ENCODE measurements at regions not wholly inside any gene's neighbourhood (a gene's known extent, or its start where the extent isn't known, plus 50 kb on each side); places are given as distances from the start of the nearest gene placed in this dataset.

GRCh38 chr2:221649051-221649775, 77.1 kb upstream of the EPHA4 start:
- DNase-seq (ENCODE audit: low read depth in 4 of 4, low spot score in 3 of 4) = peak; percentile 26 to 42 (median 32)

GRCh38 chr2:221642447-221642846, 70.3 kb upstream of the EPHA4 start:
- no peak for DNase-seq (ENCODE audit: low read depth in 4 of 4, low spot score in 3 of 4)

- DNase-seq (ENCODE audit: low read depth in 4 of 4, low spot score in 3 of 4) = no peak
These were observed 69.2 kb upstream of the EPHA4 start for GRCh38 chr2:221641181-221641871.

GRCh38 chr2:221640686-221641085, 68.6 kb upstream of the EPHA4 start:
- no peak for DNase-seq (ENCODE audit: low read depth in 4 of 4, low spot score in 3 of 4)

GRCh38 chr2:221637851-221638250, 65.7 kb upstream of the EPHA4 start:
- DNase-seq (ENCODE audit: low read depth in 4 of 4, low spot score in 3 of 4) = peak in 2 of 4 donors; percentile 1 to 16

GRCh38 chr2:221635949-221636348, 63.8 kb upstream of the EPHA4 start:
- no peak for DNase-seq (ENCODE audit: low read depth in 4 of 4, low spot score in 3 of 4)

- no peak for DNase-seq (ENCODE audit: low read depth in 4 of 4, low spot score in 3 of 4)
These were observed 57.4 kb upstream of the EPHA4 start for GRCh38 chr2:221629468-221629867.

GRCh38 chr2:221624475-221624874, 52.4 kb upstream of the EPHA4 start:
- no peak for DNase-seq (ENCODE audit: low read depth in 4 of 4, low spot score in 3 of 4)
